Activated T-cell treated with anti-CD3 and anti-CD28 coated beads, Interleukin-2, amount 50 U/mL, for 48 hours (primary cell): ENCODE measurements at regions not wholly inside any gene's neighbourhood (a gene's known extent, or its start where the extent isn't known, plus 50 kb on each side); places are given as distances from the start of the nearest gene placed in this dataset.

Experiments
- DNase-seq, 2 experiments: peaks; one replicate each; pipeline ENCODE4 v3.0.0-alpha.2; 2020

- no peak for DNase-seq
These were observed 55.0 kb downstream of the GPR6 start for GRCh38 chr6:110033101-110033500.

- no peak for DNase-seq
These were observed 55.9 kb downstream of the GPR6 start for GRCh38 chr6:110033749-110034666.

- DNase-seq = no peak
These were observed 56.5 kb downstream of the GPR6 start for GRCh38 chr6:110034667-110035036.

GRCh38 chr6:110035321-110035720 lies 57.2 kb downstream of the GPR6 start:
- DNase-seq = no peak

GRCh38 chr6:110036408-110037302 lies 58.5 kb downstream of the GPR6 start:
- no peak for DNase-seq

GRCh38 chr6:110037726-110038295 lies 59.7 kb downstream of the GPR6 start:
- no peak for DNase-seq

GRCh38 chr6:110039364-110039980 lies 61.4 kb downstream of the GPR6 start:
- peak; percentile 86 to 87 for DNase-seq

GRCh38 chr6:110039981-110040383 lies 61.9 kb downstream of the GPR6 start:
- DNase-seq = peak; percentile 75 to 76

GRCh38 chr6:110040716-110041115 lies 62.6 kb downstream of the GPR6 start:
- DNase-seq = no peak

- peak in 1 of 2 experiments; percentile 9 for DNase-seq
These were observed 63.0 kb downstream of the GPR6 start for GRCh38 chr6:110041126-110041525.

- no peak for DNase-seq
These were observed 63.7 kb downstream of the GPR6 start for GRCh38 chr6:110041830-110042229.

- DNase-seq = peak in 1 of 2 experiments; percentile 3
These were observed 64.7 kb downstream of the GPR6 start for GRCh38 chr6:110042670-110043296.

- DNase-seq = no peak
These were observed 65.4 kb downstream of the GPR6 start for GRCh38 chr6:110043366-110043994.

GRCh38 chr6:110044096-110044495 lies 66.0 kb downstream of the GPR6 start:
- no peak for DNase-seq

- DNase-seq = no peak
These were observed 66.5 kb downstream of the GPR6 start for GRCh38 chr6:110044622-110045021.

- no peak for DNase-seq
These were observed 70.2 kb downstream of the GPR6 start for GRCh38 chr6:110048221-110048875.

- no peak for DNase-seq
These were observed 71.8 kb downstream of the GPR6 start for GRCh38 chr6:110049696-110050439.
